GM11168 (cell line): ENCODE measurements at regions not wholly inside any gene's neighbourhood (a gene's known extent, or its start where the extent isn't known, plus 50 kb on each side); places are given as distances from the start of the nearest gene placed in this dataset.

Experiments
- in situ Hi-C: fragments of 300-500 bp; cut with MboI; formaldehyde crosslinking; loops from one replicate; pipeline ENCODE4 v1.12.0; 2022; ENCODE audit warnings: low sequenced_read_pairs; ENCODE audit not compliant: unreplicated experiment

- in situ Hi-C loops: no loop called here
These were observed 62.2 kb upstream of the WLS start for GRCh38 chr1:68294367-68295066.

- in situ Hi-C loops: no loop called here
These were observed 61.5 kb upstream of the WLS start for GRCh38 chr1:68293609-68294366.

GRCh38 chr1:68293122-68293521 lies 60.8 kb upstream of the WLS start:
- in situ Hi-C loops: no loop called here

- in situ Hi-C loops: no loop called here
These were observed 59.5 kb upstream of the WLS start for GRCh38 chr1:68291688-68292384.

GRCh38 chr1:68287241-68287640 lies 54.9 kb upstream of the WLS start:
- in situ Hi-C loops: no loop called here

- in situ Hi-C loops: no loop called here
These were observed 52.7 kb upstream of the WLS start for GRCh38 chr1:68285046-68285445.

- in situ Hi-C loops: no loop called here
These were observed 49.8 kb upstream of the WLS start for GRCh38 chr1:68281946-68282615.
